ENCODE measurements at regions not wholly inside any gene's neighbourhood (a gene's known extent, or its start where the extent isn't known, plus 50 kb on each side); places are given as distances from the start of the nearest gene placed in this dataset.

- no peak for DNase-seq (ENCODE audit: low spot score)
- H3K27ac ChIP-seq (ENCODE audit: poor library complexity, severe bottlenecking): peak overlapping the region; percentile 49
These were observed 58.3 kb upstream of the KLF4 start for GRCh38 chr9:107547772-107548297.

GRCh38 chr9:107547303-107547702, 57.7 kb upstream of the KLF4 start:
- peaks cover 17% of the 10 kb centered on the region for H3K4me1 ChIP-seq (ENCODE audit: insufficient read depth, poor library complexity, severe bottlenecking)

More at GRCh38 chr9:107547772-107548297, 58.3 kb upstream of the KLF4 start:
- H3K4me1 ChIP-seq (ENCODE audit: insufficient read depth, poor library complexity, severe bottlenecking): peaks cover 17% of the 10 kb centered on the region
- no peak for ATAC-seq (ENCODE audit: low read depth)
- TF ChIP-seq, protein P1, sequence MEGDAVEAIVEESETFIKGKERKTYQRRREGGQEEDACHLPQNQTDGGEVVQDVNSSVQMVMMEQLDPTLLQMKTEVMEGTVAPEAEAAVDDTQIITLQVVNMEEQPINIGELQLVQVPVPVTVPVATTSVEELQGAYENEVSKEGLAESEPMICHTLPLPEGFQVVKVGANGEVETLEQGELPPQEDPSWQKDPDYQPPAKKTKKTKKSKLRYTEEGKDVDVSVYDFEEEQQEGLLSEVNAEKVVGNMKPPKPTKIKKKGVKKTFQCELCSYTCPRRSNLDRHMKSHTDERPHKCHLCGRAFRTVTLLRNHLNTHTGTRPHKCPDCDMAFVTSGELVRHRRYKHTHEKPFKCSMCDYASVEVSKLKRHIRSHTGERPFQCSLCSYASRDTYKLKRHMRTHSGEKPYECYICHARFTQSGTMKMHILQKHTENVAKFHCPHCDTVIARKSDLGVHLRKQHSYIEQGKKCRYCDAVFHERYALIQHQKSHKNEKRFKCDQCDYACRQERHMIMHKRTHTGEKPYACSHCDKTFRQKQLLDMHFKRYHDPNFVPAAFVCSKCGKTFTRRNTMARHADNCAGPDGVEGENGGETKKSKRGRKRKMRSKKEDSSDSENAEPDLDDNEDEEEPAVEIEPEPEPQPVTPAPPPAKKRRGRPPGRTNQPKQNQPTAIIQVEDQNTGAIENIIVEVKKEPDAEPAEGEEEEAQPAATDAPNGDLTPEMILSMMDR (IDR thresholded peaks at IDR 0.05; ENCODE audit: poor library complexity, severe bottlenecking): no peak
- H3K9me3 ChIP-seq (ENCODE audit: severe bottlenecking): no peaks in the 10 kb centered on the region
- no peaks in the 10 kb centered on the region for H3K27me3 ChIP-seq (ENCODE audit: insufficient read depth, poor library complexity, severe bottlenecking)
- no peak overlapping the region for H3K4me3 ChIP-seq (ENCODE audit: severe bottlenecking)
- H3K36me3 ChIP-seq (ENCODE audit: low read depth): no peaks in the 10 kb centered on the region

GRCh38 chr9:107546859-107547258, 57.3 kb upstream of the KLF4 start:
- no peak overlapping the region for H3K27ac ChIP-seq (ENCODE audit: poor library complexity, severe bottlenecking)

More at GRCh38 chr9:107547303-107547702, 57.7 kb upstream of the KLF4 start:
- H3K4me3 ChIP-seq (ENCODE audit: severe bottlenecking): no peak overlapping the region
- no peak for ATAC-seq (ENCODE audit: low read depth)
- DNase-seq (ENCODE audit: low spot score): no peak
- no peak overlapping the region for H3K27ac ChIP-seq (ENCODE audit: poor library complexity, severe bottlenecking)
- no peaks in the 10 kb centered on the region for H3K36me3 ChIP-seq (ENCODE audit: low read depth)
- no peaks in the 10 kb centered on the region for H3K9me3 ChIP-seq (ENCODE audit: severe bottlenecking)
- TF ChIP-seq, protein P1 (IDR thresholded peaks at IDR 0.05; ENCODE audit: poor library complexity, severe bottlenecking): no peak
- no peaks in the 10 kb centered on the region for H3K27me3 ChIP-seq (ENCODE audit: insufficient read depth, poor library complexity, severe bottlenecking)

DNA sequence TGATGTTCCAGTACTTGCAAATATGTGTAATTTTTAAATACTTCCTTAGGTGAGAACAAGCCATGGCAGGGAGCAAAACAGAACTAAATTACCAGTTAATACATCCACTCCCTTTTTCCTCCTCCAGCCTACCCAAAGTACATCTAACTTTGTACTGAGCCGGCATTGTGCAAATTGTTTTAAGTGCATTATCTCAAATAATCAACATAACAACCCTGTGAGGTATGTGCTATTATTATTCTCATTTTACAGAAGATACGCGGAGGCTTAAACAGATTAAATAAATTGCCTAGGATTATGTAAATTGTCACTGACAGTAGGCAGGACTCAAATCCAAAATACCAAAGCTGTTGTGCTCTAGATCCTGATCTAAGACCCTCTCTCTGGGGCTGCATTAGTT, 55.5 kb upstream of the KLF4 start:
- no peak overlapping the region for H3K27ac ChIP-seq (ENCODE audit: poor library complexity, severe bottlenecking)
- no peaks in the 10 kb centered on the region for H3K27me3 ChIP-seq (ENCODE audit: insufficient read depth, poor library complexity, severe bottlenecking)
- peaks cover 17% of the 10 kb centered on the region for H3K4me1 ChIP-seq (ENCODE audit: insufficient read depth, poor library complexity, severe bottlenecking)
- H3K36me3 ChIP-seq (ENCODE audit: low read depth): no peaks in the 10 kb centered on the region
- ATAC-seq (ENCODE audit: low read depth): no peak
- H3K4me3 ChIP-seq (ENCODE audit: severe bottlenecking): no peak overlapping the region
- no peaks in the 10 kb centered on the region for H3K9me3 ChIP-seq (ENCODE audit: severe bottlenecking)
- TF ChIP-seq, protein P1 (IDR thresholded peaks at IDR 0.05; ENCODE audit: poor library complexity, severe bottlenecking): no peak
- no peak for DNase-seq (ENCODE audit: low spot score)

More at GRCh38 chr9:107546859-107547258, 57.3 kb upstream of the KLF4 start:
- Histone ChIP-seq H3K27me3 (ENCODE audit: insufficient read depth, poor library complexity, severe bottlenecking) (no peaks in the 10 kb centered on the region), H3K4me3 (ENCODE audit: severe bottlenecking) (no peak overlapping the region), H3K36me3 (ENCODE audit: low read depth) (no peaks in the 10 kb centered on the region), H3K9me3 (ENCODE audit: severe bottlenecking) (no peaks in the 10 kb centered on the region), H3K4me1 (ENCODE audit: insufficient read depth, poor library complexity, severe bottlenecking) (peaks cover 17% of the 10 kb centered on the region)
- TF ChIP-seq, protein P1 (IDR thresholded peaks at IDR 0.05; ENCODE audit: poor library complexity, severe bottlenecking): no peak
- DNase-seq (ENCODE audit: low spot score): no peak
- no peak for ATAC-seq (ENCODE audit: low read depth)

DNA sequence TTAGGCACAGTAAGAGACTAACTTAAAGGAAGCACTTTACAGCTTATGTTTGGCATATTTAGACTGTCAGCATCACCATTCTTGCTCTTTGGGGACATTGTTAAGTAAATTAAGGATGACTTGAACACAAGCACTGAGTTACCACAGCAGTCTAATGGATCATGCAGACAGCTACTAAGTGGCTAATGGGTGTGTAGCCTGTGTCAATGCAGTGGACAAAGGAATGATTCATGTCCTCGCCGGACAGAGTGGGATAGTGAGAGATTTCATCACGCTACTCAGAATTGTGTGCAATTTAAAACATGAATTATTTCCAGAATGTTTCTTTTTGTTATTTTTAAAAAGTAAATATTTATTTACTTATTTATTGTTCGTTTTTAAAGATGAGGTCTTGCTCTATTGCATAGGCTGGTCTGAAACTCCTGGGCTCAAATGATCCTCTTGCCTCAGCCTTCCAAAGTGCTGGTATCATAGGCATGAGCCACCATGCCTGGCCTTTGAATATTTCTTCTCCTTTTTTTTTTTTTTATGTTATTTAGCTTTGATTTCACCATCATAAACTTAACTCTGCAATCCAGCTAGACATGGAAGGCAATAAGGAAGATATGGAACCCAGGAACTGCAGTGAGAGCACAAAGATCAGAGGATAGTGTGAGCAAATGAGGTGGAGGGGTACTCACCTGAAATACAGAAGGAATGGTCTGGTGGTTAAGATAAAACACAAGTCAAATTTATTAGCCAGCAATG, 53.0 kb upstream of the KLF4 start:
- Histone ChIP-seq H3K36me3 (ENCODE audit: low read depth) (no peaks in the 10 kb centered on the region), H3K27ac (ENCODE audit: poor library complexity, severe bottlenecking) (no peak overlapping the region), H3K27me3 (ENCODE audit: insufficient read depth, poor library complexity, severe bottlenecking) (no peaks in the 10 kb centered on the region), H3K9me3 (ENCODE audit: severe bottlenecking) (no peaks in the 10 kb centered on the region), H3K4me1 (ENCODE audit: insufficient read depth, poor library complexity, severe bottlenecking) (peaks cover under 1% of the 10 kb centered on the region), H3K4me3 (ENCODE audit: severe bottlenecking) (no peak overlapping the region)
- TF ChIP-seq, protein P1 (IDR thresholded peaks at IDR 0.05; ENCODE audit: poor library complexity, severe bottlenecking): no peak
- peak; percentile 55; the same call in 1 of the 3 replicates for ATAC-seq (ENCODE audit: low read depth)
- DNase-seq (ENCODE audit: low spot score): no peak

All from RWPE2 (cell line).